ENCODE measurements at regions not wholly inside any gene's neighbourhood (a gene's known extent, or its start where the extent isn't known, plus 50 kb on each side); places are given as distances from the start of the nearest gene placed in this dataset.

DNA sequence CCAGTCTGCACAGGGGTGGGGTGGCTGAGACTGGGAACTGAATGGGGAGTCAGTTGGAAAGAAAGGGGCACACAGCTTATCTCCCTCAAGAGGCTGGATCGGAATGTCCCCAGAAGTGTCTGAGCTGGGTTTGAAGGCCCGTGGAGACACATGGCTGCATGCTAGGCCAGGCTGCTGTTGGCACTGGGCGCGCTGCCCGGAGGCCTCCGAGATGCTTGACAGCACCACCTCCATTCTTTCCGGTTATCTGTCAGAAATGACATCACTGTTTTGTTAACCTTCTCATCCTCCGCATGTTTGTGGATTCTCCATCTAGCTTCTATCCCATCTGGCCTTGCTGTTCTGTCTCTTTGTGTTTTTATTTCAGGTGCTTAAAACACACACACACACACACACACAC lies 85.5 kb downstream of the APIP start:
- TF ChIP-seq, protein P1, sequence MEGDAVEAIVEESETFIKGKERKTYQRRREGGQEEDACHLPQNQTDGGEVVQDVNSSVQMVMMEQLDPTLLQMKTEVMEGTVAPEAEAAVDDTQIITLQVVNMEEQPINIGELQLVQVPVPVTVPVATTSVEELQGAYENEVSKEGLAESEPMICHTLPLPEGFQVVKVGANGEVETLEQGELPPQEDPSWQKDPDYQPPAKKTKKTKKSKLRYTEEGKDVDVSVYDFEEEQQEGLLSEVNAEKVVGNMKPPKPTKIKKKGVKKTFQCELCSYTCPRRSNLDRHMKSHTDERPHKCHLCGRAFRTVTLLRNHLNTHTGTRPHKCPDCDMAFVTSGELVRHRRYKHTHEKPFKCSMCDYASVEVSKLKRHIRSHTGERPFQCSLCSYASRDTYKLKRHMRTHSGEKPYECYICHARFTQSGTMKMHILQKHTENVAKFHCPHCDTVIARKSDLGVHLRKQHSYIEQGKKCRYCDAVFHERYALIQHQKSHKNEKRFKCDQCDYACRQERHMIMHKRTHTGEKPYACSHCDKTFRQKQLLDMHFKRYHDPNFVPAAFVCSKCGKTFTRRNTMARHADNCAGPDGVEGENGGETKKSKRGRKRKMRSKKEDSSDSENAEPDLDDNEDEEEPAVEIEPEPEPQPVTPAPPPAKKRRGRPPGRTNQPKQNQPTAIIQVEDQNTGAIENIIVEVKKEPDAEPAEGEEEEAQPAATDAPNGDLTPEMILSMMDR (IDR thresholded peaks at IDR 0.05; ENCODE audit: extremely low read depth, missing control alignments): no peak
- no peak for DNase-seq (ENCODE audit: low spot score)

DNA sequence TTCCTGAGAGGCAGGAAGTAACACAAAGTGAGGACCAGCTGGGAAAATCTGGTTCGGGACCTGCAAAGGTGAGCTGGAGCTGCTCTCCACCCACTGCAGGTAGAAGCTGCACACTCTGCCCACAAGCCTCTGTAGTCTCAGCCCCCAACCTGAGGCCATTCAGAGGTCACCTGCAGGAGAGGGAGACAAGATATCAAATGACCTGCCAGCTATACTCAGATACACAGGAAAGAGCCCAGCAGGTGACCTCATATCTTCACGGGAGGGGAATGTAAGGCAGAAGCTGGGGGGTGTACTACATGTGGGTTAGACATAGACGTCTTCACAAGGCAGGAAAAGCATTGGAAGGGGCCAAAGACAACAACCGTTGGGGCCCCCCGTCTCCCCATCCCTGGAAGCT lies 86.1 kb downstream of the APIP start:
- TF ChIP-seq, protein P1 (IDR thresholded peaks at IDR 0.05; ENCODE audit: extremely low read depth, missing control alignments): no peak
- DNase-seq (ENCODE audit: low spot score): no peak

DNA sequence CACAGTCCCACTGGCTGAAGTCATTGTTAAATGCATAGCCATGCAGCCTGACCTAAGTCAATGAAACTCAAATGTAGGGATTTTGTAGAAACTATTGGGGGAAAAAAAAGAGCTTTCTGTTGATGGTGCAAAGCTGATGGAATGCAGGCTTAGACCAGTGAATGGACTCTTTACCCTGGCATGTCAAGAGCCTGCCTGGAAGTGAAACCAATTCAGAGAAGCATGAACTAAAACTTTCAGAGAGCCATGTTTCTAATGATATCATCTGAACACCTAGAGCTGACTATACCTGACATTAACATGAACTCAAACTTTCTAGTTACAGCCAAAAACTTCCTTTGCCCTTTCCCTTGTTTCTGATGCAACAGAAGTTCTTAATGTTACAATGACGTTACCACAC lies 89.0 kb downstream of the APIP start:
- TF ChIP-seq, protein P1 (IDR thresholded peaks at IDR 0.05; ENCODE audit: extremely low read depth, missing control alignments): no peak
- no peak for DNase-seq (ENCODE audit: low spot score)

DNA sequence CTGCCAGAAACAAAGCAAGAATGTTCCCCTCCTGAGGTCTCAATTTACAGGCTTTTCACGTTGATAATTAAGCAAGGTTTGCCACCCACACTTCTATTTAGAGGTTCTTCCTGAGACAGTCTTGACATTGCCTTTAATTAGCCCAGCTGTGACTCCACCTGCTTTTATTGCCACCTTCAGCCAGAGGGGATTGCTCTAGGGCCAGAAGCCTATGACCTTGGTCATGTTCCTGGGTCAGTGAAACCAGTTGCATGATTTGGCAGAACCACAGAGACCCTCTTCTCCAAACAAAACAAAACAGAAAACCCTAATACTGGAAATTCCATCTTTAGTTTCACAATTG lies 89.8 kb downstream of the APIP start:
- TF ChIP-seq, protein P1 (IDR thresholded peaks at IDR 0.05; ENCODE audit: extremely low read depth, missing control alignments): no peak
- no peak for DNase-seq (ENCODE audit: low spot score)

DNA sequence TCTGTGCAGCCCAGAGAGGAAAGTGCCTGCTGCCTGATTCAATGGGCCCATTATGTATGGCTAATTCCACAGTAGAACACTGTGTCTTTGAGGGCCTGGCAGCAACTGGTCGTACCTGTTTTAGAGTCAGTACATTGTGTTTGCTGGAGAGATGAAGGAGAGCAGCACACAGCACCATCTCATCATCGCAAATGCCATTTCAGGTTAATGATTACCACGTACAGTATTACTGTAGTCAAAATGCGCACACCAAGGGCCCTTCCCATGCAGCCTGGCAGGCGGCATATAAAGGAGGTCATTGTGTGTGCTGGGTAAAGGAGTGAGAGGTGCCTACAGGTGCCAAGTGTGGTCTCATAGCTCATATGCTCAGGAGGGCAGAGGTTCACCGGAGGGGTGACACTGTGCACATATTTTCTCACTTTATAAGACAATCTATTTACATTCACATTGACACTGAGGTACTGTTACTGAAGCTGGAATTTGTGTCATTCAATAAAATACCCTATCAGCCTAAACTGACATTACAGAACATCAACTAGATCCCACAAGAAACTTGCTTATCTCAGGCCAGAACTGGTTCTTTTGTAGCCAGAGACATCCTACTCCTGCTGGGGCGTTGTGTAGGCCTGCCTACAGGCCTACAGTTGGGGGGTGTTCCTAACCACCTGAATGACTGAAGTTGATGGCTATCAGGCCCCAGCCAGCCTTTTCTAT lies 90.4 kb downstream of the APIP start:
- TF ChIP-seq, protein P1 (IDR thresholded peaks at IDR 0.05; ENCODE audit: extremely low read depth, missing control alignments): no peak
- no peak for DNase-seq (ENCODE audit: low spot score)

DNA sequence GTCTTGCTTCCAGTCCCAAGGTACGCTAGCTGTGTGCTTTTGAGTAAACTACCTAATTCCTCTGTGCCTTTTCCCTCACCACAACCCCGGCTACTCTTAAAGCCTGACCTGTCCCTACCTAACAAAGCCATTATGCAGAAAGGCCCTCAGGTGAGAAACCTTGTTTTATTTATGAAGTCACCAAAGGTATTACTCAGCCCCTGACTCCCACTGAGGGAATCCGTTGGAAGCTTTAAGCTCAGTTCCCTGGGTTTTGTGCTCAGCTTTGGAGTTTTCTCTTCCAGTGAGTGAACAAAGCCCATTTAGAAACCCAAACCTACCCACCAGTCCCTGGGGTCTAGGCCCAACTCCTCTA lies 90.9 kb downstream of the APIP start:
- TF ChIP-seq, protein P1 (IDR thresholded peaks at IDR 0.05; ENCODE audit: extremely low read depth, missing control alignments): no peak

DNA sequence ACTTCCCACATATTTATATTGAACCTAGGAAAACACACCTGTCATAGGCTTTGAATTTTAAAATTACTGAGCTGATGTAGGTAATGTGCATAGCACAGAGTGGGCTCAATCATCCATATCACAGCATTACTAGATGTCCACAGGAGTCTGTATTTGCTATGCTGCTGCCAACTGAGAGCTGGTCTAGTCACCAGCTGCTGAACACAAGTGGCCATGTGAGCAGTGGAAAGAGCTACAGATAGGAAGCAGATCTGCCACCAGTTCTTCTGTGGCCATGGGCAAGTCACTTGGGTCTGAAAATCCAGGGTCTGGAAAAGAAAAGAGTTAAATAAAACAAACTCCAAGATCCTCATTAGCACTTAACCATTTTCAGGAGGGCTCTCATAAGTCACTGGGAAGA lies 91.8 kb downstream of the APIP start:
- DNase-seq (ENCODE audit: low spot score): no peak
- TF ChIP-seq, protein P1 (IDR thresholded peaks at IDR 0.05; ENCODE audit: extremely low read depth, missing control alignments): no peak

More for the DNA sequence above, 90.9 kb downstream of the APIP start:
- no peak for DNase-seq (ENCODE audit: low spot score)

All from GM20000 (cell line).